ENCODE measurements at regions not wholly inside any gene's neighbourhood (a gene's known extent, or its start where the extent isn't known, plus 50 kb on each side); places are given as distances from the start of the nearest gene placed in this dataset.

- TF ChIP-seq CTCF (IDR thresholded peaks at IDR 0.05) = no peak
- no peak for TF ChIP-seq EZH2phosphoT487 (IDR thresholded peaks at IDR 0.05)
- TF ChIP-seq EZH2 (IDR thresholded peaks at IDR 0.05) = no peak
These were observed 141.7 kb upstream of the IRF2BP2 start for GRCh38 chr1:234751678-234752077.

Data from neural progenitor cell (in vitro differentiated cells).